GM21825 (cell line): ENCODE measurements at regions not wholly inside any gene's neighbourhood (a gene's known extent, or its start where the extent isn't known, plus 50 kb on each side); places are given as distances from the start of the nearest gene placed in this dataset.

Experiments used
- ATAC-seq: cut with Tn5 transposase; IDR thresholded peaks from one replicate; pipeline ENCODE4 v1.9.1; 2021; ENCODE audit warnings: mild to moderate bottlenecking, moderate library complexity; ENCODE audit not compliant: unreplicated experiment

- ATAC-seq, result no peak
Measured at GRCh38 chr5:61949054-61949678, 356.8 kb upstream of the KIF2A start.

GRCh38 chr5:61949679-61950435, 356.1 kb upstream of the KIF2A start:
- no peak for ATAC-seq

GRCh38 chr5:61951295-61951694, 354.7 kb upstream of the KIF2A start:
- ATAC-seq, result no peak

- ATAC-seq, result no peak
Measured at GRCh38 chr5:61953913-61954312, 352.1 kb upstream of the KIF2A start.

GRCh38 chr5:61964201-61964600, 341.8 kb upstream of the KIF2A start:
- no peak for ATAC-seq

GRCh38 chr5:61965069-61965468, 340.9 kb upstream of the KIF2A start:
- no peak for ATAC-seq

GRCh38 chr5:61965490-61965889, 340.5 kb upstream of the KIF2A start:
- ATAC-seq, result no peak

- ATAC-seq, result no peak
Measured at GRCh38 chr5:61966296-61966955, 339.6 kb upstream of the KIF2A start.

GRCh38 chr5:61966997-61967396, 339.0 kb upstream of the KIF2A start:
- ATAC-seq, result no peak

GRCh38 chr5:61967681-61968080, 338.3 kb upstream of the KIF2A start:
- ATAC-seq, result no peak

- ATAC-seq, result no peak
Measured at GRCh38 chr5:61969347-61969746, 336.7 kb upstream of the KIF2A start.

GRCh38 chr5:61969755-61970154, 336.3 kb upstream of the KIF2A start:
- ATAC-seq, result no peak

- ATAC-seq, result no peak
Measured at GRCh38 chr5:61970218-61970617, 335.8 kb upstream of the KIF2A start.

- no peak for ATAC-seq
Measured at GRCh38 chr5:61974680-61975079, 331.3 kb upstream of the KIF2A start.

- no peak for ATAC-seq
Measured at GRCh38 chr5:61981886-61982285, 324.1 kb upstream of the KIF2A start.

GRCh38 chr5:61991430-61991829, 314.6 kb upstream of the KIF2A start:
- no peak for ATAC-seq

- ATAC-seq, result no peak
Measured at GRCh38 chr5:61991866-61992265, 314.1 kb upstream of the KIF2A start.

- ATAC-seq, result no peak
Measured at GRCh38 chr5:61993295-61993927, 312.6 kb upstream of the KIF2A start.

- ATAC-seq, result no peak
Measured at GRCh38 chr5:61994171-61994570, 311.8 kb upstream of the KIF2A start.

- no peak for ATAC-seq
Measured at GRCh38 chr5:61995486-61995885, 310.5 kb upstream of the KIF2A start.

- no peak for ATAC-seq
Measured at GRCh38 chr5:61999371-61999770, 306.6 kb upstream of the KIF2A start.

- no peak for ATAC-seq
Measured at GRCh38 chr5:62000646-62001045, 305.4 kb upstream of the KIF2A start.
